ENCODE measurements at regions not wholly inside any gene's neighbourhood (a gene's known extent, or its start where the extent isn't known, plus 50 kb on each side); places are given as distances from the start of the nearest gene placed in this dataset.

GRCh38 chr2:172323256-172323655 lies 104.1 kb upstream of the ITGA6 start:
- Histone ChIP-seq H3K4me2 (ENCODE audit: low read length) (no peak overlapping the region), H3K9me3 (ENCODE audit: insufficient read depth, low read length) (no peaks in the 10 kb centered on the region), H4K20me1 (ENCODE audit: insufficient read depth, low read length) (no peaks in the 10 kb centered on the region), H2AFZ (ENCODE audit: low read depth, low read length) (no peak overlapping the region), H3K27me3 (ENCODE audit: low read depth, low read length) (no peaks in the 10 kb centered on the region), H3K4me1 (ENCODE audit: low read length) (no peaks in the 10 kb centered on the region), H3K4me3 (ENCODE audit: low read length) (no peak overlapping the region), H3K27ac (ENCODE audit: low read length) (no peak overlapping the region), H3K9ac (ENCODE audit: low read length) (no peak overlapping the region), H3K79me2 (ENCODE audit: low read length) (no peaks in the 10 kb centered on the region), H3K36me3 (replicated peaks; ENCODE audit: low read depth, low read length) (no peaks in the 10 kb centered on the region)
- TF ChIP-seq CTCF (IDR thresholded peaks at IDR 0.05; ENCODE audit: low read depth, low read length) (no peak), EZH2phosphoT487 (IDR thresholded peaks at IDR 0.05; ENCODE audit: low read depth) (no peak)

DNA sequence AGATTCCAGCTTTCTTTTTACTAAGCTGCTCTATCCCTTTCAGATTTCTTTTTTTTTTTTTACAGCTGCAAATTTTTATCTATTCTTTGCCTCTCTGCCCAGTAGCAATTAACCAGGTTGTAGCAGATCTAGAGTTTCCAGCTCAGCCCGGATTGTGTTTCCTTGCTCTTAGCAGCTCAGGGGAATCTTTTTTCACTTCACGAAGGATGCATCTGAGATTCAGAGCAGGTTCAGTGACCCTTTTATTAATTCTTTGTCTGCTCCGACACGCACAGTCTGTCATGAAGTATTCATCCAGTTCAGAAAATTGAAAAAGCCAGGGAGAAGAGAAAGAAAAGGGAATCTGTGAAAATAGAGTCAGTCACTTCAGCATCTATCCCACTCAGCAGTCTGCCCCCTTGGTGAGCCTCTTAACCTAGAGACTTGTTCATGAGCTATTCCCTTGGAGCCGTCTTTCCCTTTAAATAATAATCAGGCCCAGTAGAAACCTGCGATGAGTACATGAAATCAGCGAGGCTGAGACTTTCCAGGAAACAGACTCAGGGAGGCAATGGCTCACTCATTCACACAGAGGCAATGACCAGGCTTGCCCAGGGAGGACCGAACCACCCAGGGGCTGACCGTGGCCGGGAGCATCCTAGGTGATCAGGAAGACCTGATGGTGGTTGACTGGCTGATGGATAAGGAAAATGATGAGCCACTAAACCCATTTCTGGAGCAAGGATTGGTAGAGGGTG lies 103.4 kb upstream of the ITGA6 start:
- no peak for TF ChIP-seq EZH2phosphoT487 (IDR thresholded peaks at IDR 0.05; ENCODE audit: low read depth)
- no peak for TF ChIP-seq CTCF (IDR thresholded peaks at IDR 0.05; ENCODE audit: low read depth, low read length)
- Histone ChIP-seq H3K36me3 (replicated peaks; ENCODE audit: low read depth, low read length) (no peaks in the 10 kb centered on the region), H3K4me3 (ENCODE audit: low read length) (no peak overlapping the region), H3K79me2 (ENCODE audit: low read length) (no peaks in the 10 kb centered on the region), H3K4me2 (ENCODE audit: low read length) (no peak overlapping the region), H3K9ac (ENCODE audit: low read length) (no peak overlapping the region), H3K27ac (ENCODE audit: low read length) (no peak overlapping the region), H3K4me1 (ENCODE audit: low read length) (no peaks in the 10 kb centered on the region), H3K27me3 (ENCODE audit: low read depth, low read length) (no peaks in the 10 kb centered on the region), H2AFZ (ENCODE audit: low read depth, low read length) (no peak overlapping the region), H4K20me1 (ENCODE audit: insufficient read depth, low read length) (no peaks in the 10 kb centered on the region), H3K9me3 (ENCODE audit: insufficient read depth, low read length) (no peaks in the 10 kb centered on the region)

DNA sequence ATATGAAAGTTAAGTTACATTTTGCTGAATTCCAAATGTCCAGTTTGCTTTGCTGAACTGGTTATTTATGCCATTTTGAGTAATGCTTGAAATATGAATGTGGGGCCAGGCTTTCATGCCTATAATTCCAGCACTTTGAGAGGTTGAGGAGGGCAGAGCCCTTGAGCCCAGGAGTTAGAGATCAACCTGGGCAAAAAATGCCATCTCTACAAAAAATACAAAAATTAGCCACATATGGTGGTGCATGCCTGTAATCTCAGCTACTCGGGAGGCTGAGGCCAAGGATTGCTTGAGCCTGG lies 101.2 kb upstream of the ITGA6 start:
- H3K4me1 ChIP-seq (ENCODE audit: low read length): no peaks in the 10 kb centered on the region
- no peak overlapping the region for H2AFZ ChIP-seq (ENCODE audit: low read depth, low read length)
- H3K9ac ChIP-seq (ENCODE audit: low read length): no peak overlapping the region
- no peak overlapping the region for H3K4me3 ChIP-seq (ENCODE audit: low read length)
- TF ChIP-seq EZH2phosphoT487 (IDR thresholded peaks at IDR 0.05; ENCODE audit: low read depth): no peak
- no peak for TF ChIP-seq CTCF (IDR thresholded peaks at IDR 0.05; ENCODE audit: low read depth, low read length)
- H3K79me2 ChIP-seq (ENCODE audit: low read length): no peaks in the 10 kb centered on the region
- H3K27me3 ChIP-seq (ENCODE audit: low read depth, low read length): no peaks in the 10 kb centered on the region
- no peaks in the 10 kb centered on the region for H3K9me3 ChIP-seq (ENCODE audit: insufficient read depth, low read length)
- H3K27ac ChIP-seq (ENCODE audit: low read length): no peak overlapping the region
- H3K36me3 ChIP-seq (replicated peaks; ENCODE audit: low read depth, low read length): no peaks in the 10 kb centered on the region
- H4K20me1 ChIP-seq (ENCODE audit: insufficient read depth, low read length): no peaks in the 10 kb centered on the region
- H3K4me2 ChIP-seq (ENCODE audit: low read length): no peak overlapping the region

- TF ChIP-seq CTCF (IDR thresholded peaks at IDR 0.05; ENCODE audit: low read depth, low read length): no peak
- TF ChIP-seq EZH2phosphoT487 (IDR thresholded peaks at IDR 0.05; ENCODE audit: low read depth): no peak
- Histone ChIP-seq H2AFZ (ENCODE audit: low read depth, low read length) (no peak overlapping the region), H3K36me3 (replicated peaks; ENCODE audit: low read depth, low read length) (no peaks in the 10 kb centered on the region), H3K4me1 (ENCODE audit: low read length) (no peaks in the 10 kb centered on the region), H4K20me1 (ENCODE audit: insufficient read depth, low read length) (no peaks in the 10 kb centered on the region), H3K27ac (ENCODE audit: low read length) (no peak overlapping the region), H3K4me2 (ENCODE audit: low read length) (no peak overlapping the region), H3K79me2 (ENCODE audit: low read length) (no peaks in the 10 kb centered on the region), H3K9me3 (ENCODE audit: insufficient read depth, low read length) (no peaks in the 10 kb centered on the region), H3K27me3 (ENCODE audit: low read depth, low read length) (no peaks in the 10 kb centered on the region), H3K4me3 (ENCODE audit: low read length) (no peak overlapping the region), H3K9ac (ENCODE audit: low read length) (no peak overlapping the region)
Observed at GRCh38 chr2:172328103-172328841, 99.1 kb upstream of the ITGA6 start.

All from OCI-LY3 (cell line).